ENCODE measurements at regions not wholly inside any gene's neighbourhood (a gene's known extent, or its start where the extent isn't known, plus 50 kb on each side); places are given as distances from the start of the nearest gene placed in this dataset.

- Histone ChIP-seq H3K9me3 (no peaks in the 10 kb centered on the region), H3K4me1 (no peaks in the 10 kb centered on the region), H3K27me3 (no peaks in the 10 kb centered on the region), H3K27ac (no peak overlapping the region), H3K4me3 (no peak overlapping the region), H3K36me3 (no peaks in the 10 kb centered on the region)
- intact Hi-C loops (cut with DNase I; ENCODE audit: low total_unique reads) = no loop called here
- no peak for TF ChIP-seq POLR2A (IDR thresholded peaks at IDR 0.05)
- TF ChIP-seq, protein P1, sequence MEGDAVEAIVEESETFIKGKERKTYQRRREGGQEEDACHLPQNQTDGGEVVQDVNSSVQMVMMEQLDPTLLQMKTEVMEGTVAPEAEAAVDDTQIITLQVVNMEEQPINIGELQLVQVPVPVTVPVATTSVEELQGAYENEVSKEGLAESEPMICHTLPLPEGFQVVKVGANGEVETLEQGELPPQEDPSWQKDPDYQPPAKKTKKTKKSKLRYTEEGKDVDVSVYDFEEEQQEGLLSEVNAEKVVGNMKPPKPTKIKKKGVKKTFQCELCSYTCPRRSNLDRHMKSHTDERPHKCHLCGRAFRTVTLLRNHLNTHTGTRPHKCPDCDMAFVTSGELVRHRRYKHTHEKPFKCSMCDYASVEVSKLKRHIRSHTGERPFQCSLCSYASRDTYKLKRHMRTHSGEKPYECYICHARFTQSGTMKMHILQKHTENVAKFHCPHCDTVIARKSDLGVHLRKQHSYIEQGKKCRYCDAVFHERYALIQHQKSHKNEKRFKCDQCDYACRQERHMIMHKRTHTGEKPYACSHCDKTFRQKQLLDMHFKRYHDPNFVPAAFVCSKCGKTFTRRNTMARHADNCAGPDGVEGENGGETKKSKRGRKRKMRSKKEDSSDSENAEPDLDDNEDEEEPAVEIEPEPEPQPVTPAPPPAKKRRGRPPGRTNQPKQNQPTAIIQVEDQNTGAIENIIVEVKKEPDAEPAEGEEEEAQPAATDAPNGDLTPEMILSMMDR (IDR thresholded peaks at IDR 0.05) = no peak
- no peak for DNase-seq
These were observed 127.0 kb upstream of the CCDC54 start for GRCh38 chr3:107250221-107250620.

DNA sequence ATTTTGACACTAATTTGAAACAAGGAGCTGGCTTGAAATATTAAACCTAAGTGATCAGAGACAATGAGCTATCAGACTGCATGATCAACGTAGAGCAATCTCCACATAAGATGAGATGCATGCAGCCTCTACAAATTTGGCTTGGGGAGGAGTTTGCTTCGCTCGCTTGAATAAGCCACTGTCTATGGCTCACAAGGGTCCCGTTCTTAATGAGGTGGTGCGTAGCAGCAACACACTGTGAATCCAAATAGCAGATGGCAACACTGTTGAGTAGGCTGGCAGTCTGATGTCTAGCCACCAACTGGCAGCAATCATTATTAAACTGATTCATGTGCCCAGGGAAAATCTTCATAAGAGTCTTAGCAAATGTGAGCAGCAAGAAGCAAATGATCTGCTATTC is 125.4 kb upstream of the CCDC54 start:
- DNase-seq = no peak
- intact Hi-C loops (cut with DNase I; ENCODE audit: low total_unique reads) = no loop called here
- Histone ChIP-seq H3K27me3 (no peaks in the 10 kb centered on the region), H3K4me3 (no peak overlapping the region), H3K27ac (no peak overlapping the region), H3K36me3 (no peaks in the 10 kb centered on the region), H3K4me1 (no peaks in the 10 kb centered on the region), H3K9me3 (no peaks in the 10 kb centered on the region)
- TF ChIP-seq POLR2A (IDR thresholded peaks at IDR 0.05) = no peak
- TF ChIP-seq, protein P1 (IDR thresholded peaks at IDR 0.05) = no peak

- Histone ChIP-seq H3K4me3 (no peak overlapping the region), H3K4me1 (no peaks in the 10 kb centered on the region), H3K36me3 (no peaks in the 10 kb centered on the region), H3K9me3 (no peaks in the 10 kb centered on the region), H3K27ac (no peak overlapping the region), H3K27me3 (no peaks in the 10 kb centered on the region)
- no peak for DNase-seq
- TF ChIP-seq POLR2A (IDR thresholded peaks at IDR 0.05) = no peak
- TF ChIP-seq, protein P1 (IDR thresholded peaks at IDR 0.05) = no peak
- intact Hi-C loops (cut with DNase I; ENCODE audit: low total_unique reads) = no loop called here
These were observed 120.3 kb upstream of the CCDC54 start for GRCh38 chr3:107256963-107257362.

DNA sequence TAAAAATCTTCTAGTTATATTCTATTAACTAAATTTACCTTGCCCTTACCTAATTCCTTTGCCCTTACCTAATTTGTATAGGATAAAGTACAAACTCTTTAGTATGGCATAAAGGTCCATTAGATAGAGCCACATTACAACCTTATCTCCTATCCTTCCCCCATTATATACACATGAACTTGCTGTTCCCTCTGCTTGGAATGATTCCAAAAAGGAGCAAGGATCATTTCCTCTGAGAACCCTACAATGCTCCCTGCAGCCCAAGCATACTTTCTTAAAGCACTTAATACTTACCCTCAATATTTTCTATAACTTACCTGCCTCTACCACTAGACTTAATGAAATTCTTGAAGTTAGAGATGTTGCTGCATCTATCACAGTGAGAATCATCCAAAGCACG is 118.9 kb upstream of the CCDC54 start:
- DNase-seq = no peak
- Histone ChIP-seq H3K4me3 (no peak overlapping the region), H3K36me3 (no peaks in the 10 kb centered on the region), H3K27me3 (no peaks in the 10 kb centered on the region), H3K9me3 (no peaks in the 10 kb centered on the region), H3K27ac (no peak overlapping the region), H3K4me1 (no peaks in the 10 kb centered on the region)
- TF ChIP-seq, protein P1 (IDR thresholded peaks at IDR 0.05) = no peak
- no peak for TF ChIP-seq POLR2A (IDR thresholded peaks at IDR 0.05)
- intact Hi-C loops (cut with DNase I; ENCODE audit: low total_unique reads) = no loop called here

- no peaks in the 10 kb centered on the region for H3K9me3 ChIP-seq
- intact Hi-C loops (cut with DNase I; ENCODE audit: low total_unique reads) = no loop called here
- H3K27ac ChIP-seq = no peak overlapping the region
- no peaks in the 10 kb centered on the region for H3K4me1 ChIP-seq
- TF ChIP-seq POLR2A (IDR thresholded peaks at IDR 0.05) = no peak
- TF ChIP-seq, protein P1 (IDR thresholded peaks at IDR 0.05) = no peak
- no peak for DNase-seq
- H3K36me3 ChIP-seq = no peaks in the 10 kb centered on the region
- no peaks in the 10 kb centered on the region for H3K27me3 ChIP-seq
- H3K4me3 ChIP-seq = no peak overlapping the region
These were observed 117.0 kb upstream of the CCDC54 start for GRCh38 chr3:107260207-107260606.

Data from uterus (tissue), 3 donors.